ENCODE measurements at regions not wholly inside any gene's neighbourhood (a gene's known extent, or its start where the extent isn't known, plus 50 kb on each side); places are given as distances from the start of the nearest gene placed in this dataset.

DNA sequence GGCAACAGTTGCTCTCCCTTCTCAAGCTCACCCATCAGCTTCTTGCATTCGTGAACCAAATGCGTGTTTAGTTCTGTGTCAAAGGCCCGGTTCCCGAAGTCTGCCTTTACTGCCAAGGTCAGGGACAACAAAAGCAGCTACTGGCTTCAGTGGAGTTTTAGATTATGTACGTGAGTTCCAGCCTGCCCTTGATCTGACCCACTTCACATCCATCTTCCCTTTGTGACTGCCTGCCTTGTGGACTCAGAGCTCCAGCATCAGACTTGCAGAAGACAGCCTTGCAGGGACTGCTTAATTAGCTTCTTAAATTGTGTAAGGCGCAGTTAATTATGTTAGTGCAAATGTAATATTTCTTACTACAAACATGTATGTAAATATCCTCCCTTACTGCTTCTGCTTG is 774.7 kb upstream of the EDIL3 start (continued):
- TF ChIP-seq EP300 (IDR thresholded peaks at IDR 0.05; ENCODE audit: low read depth in 2 of 2, low read length in 2 of 2) (no peak), EP300 (CRISPR knock-in tag; IDR thresholded peaks at IDR 0.05; ENCODE audit: borderline replicate concordance) (no peak), SATB2 (CRISPR knock-in tag; IDR thresholded peaks at IDR 0.05) (no peak), ZFP36 (IDR thresholded peaks at IDR 0.05; ENCODE audit: borderline replicate concordance, low read depth, low read length, partially characterized antibody) (no peak), MBNL3 (CRISPR knock-in tag; conservative IDR thresholded peaks at IDR 0.05) (no peak)

DNA sequence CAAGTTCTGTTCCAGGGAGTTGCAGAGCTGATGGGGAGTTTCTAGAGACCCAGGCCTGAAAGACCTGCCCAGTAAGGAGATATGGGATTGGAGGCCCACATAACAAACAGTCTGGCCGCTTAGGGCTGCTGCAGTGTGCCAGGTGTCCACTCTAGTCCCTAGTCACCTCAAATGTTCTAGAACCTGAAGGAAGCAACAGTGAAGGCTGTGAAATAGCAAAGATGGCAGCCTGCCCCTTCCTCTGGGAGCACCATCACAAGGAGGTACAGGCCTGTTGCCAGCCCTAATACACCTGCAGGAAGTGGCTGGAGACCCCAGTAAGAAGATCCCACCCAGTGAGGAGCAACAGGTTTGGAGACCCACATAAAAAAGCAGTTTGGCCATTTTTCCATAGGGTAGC is 783.8 kb upstream of the EDIL3 start:
- H3K4me1 ChIP-seq (ENCODE audit: insufficient read depth, low read length), result no peaks in the 10 kb centered on the region
- FAIRE-seq (no peak), ATAC-seq (no peak), DNase-seq (ENCODE audit: low spot score) (no peak)
- intact Hi-C loops (cut with micrococcal nuclease; ENCODE audit: unreplicated experiment) (no loop called here), in situ Hi-C loops (cut with HindIII; ENCODE audit: extremely low pct_ligation_motif_present, low pct_unique_long_range_greater_than_20kb) (no loop called here)
- H3K4me2 ChIP-seq (ENCODE audit: low read depth, low read length), result no peak overlapping the region
- H2AFZ ChIP-seq (ENCODE audit: low read length), result no peak overlapping the region
- H3K9ac ChIP-seq (ENCODE audit: insufficient read depth, low read depth, low read length), result no peak overlapping the region
- H3K36me3 ChIP-seq (replicated peaks in 1 of 2; ENCODE audit: control insufficient read depth in 1 of 2, insufficient read depth in 2 of 2, low read length in 2 of 2), result no peaks in the 10 kb centered on the region
- no TSS peak for BruUV-seq (replicated peaks)
- H3K9me3 ChIP-seq (ENCODE audit: low read length), result peaks cover 9% of the 10 kb centered on the region; the same call in 1 of the 2 replicates
- no peaks in the 10 kb centered on the region for H3K79me2 ChIP-seq (ENCODE audit: insufficient read depth, low read length)
- ChIA-PET CTCF (ENCODE audit: low intra/inter-chr PET ratio, low total read pairs) (no interaction called here), POLR2A (no interaction called here)
- H4K20me1 ChIP-seq (ENCODE audit: insufficient read depth, low read length), result no peaks in the 10 kb centered on the region
- no CpG with 5 or more reads among the region's 1 CpG for WGBS (ENCODE audit: low lambda C conversion rate)
- no peaks in the 10 kb centered on the region for H3K27me3 ChIP-seq (ENCODE audit: control insufficient read depth in 1 of 2, insufficient read depth in 2 of 2, low read length in 2 of 2)
- no peak overlapping the region for H3K27ac ChIP-seq (ENCODE audit: extremely low read length, insufficient read depth, low read length)
- no peak overlapping the region for H3K4me3 ChIP-seq (replicated peaks in 1 of 3; ENCODE audit: insufficient read depth in 1 of 3, low read depth in 2 of 3, low read length in 3 of 3)
- TF ChIP-seq, protein P1, sequence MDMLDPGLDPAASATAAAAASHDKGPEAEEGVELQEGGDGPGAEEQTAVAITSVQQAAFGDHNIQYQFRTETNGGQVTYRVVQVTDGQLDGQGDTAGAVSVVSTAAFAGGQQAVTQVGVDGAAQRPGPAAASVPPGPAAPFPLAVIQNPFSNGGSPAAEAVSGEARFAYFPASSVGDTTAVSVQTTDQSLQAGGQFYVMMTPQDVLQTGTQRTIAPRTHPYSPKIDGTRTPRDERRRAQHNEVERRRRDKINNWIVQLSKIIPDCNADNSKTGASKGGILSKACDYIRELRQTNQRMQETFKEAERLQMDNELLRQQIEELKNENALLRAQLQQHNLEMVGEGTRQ (IDR thresholded peaks at IDR 0.05; ENCODE audit: low read depth, low read length), result no peak
- TF ChIP-seq, protein P1 (CRISPR knock-in tag; IDR thresholded peaks at IDR 0.05; ENCODE audit: borderline replicate concordance), result no peak
- TF ChIP-seq TARDBP (CRISPR knock-in tag; IDR thresholded peaks at IDR 0.05) (no peak), KLF12 (CRISPR knock-in tag; IDR thresholded peaks at IDR 0.05; ENCODE audit: borderline replicate concordance) (no peak), ZNF3 (CRISPR knock-in tag; IDR thresholded peaks at IDR 0.05) (no peak), SOX5 (CRISPR knock-in tag; IDR thresholded peaks at IDR 0.05; ENCODE audit: borderline replicate concordance) (no peak), ZNF484 (CRISPR knock-in tag; IDR thresholded peaks at IDR 0.05; ENCODE audit: borderline replicate concordance, low read depth) (no peak), PITX1 (CRISPR knock-in tag; IDR thresholded peaks at IDR 0.05) (no peak), PAF1 (CRISPR knock-in tag; IDR thresholded peaks at IDR 0.05) (no peak), PCBP1 (IDR thresholded peaks at IDR 0.05; ENCODE audit: borderline replicate concordance, low read depth, low read length) (no peak), ZNF709 (CRISPR knock-in tag; IDR thresholded peaks at IDR 0.05) (no peak), STAG1 (CRISPR knock-in tag; IDR thresholded peaks at IDR 0.05) (no peak), KDM2A (CRISPR knock-in tag; IDR thresholded peaks at IDR 0.05; ENCODE audit: borderline replicate concordance, low read depth) (no peak), ZFP36 (IDR thresholded peaks at IDR 0.05; ENCODE audit: borderline replicate concordance, low read depth, low read length, partially characterized antibody) (no peak), HMG20B (CRISPR knock-in tag; conservative IDR thresholded peaks at IDR 0.05) (no peak)
- TF ChIP-seq, protein P2, sequence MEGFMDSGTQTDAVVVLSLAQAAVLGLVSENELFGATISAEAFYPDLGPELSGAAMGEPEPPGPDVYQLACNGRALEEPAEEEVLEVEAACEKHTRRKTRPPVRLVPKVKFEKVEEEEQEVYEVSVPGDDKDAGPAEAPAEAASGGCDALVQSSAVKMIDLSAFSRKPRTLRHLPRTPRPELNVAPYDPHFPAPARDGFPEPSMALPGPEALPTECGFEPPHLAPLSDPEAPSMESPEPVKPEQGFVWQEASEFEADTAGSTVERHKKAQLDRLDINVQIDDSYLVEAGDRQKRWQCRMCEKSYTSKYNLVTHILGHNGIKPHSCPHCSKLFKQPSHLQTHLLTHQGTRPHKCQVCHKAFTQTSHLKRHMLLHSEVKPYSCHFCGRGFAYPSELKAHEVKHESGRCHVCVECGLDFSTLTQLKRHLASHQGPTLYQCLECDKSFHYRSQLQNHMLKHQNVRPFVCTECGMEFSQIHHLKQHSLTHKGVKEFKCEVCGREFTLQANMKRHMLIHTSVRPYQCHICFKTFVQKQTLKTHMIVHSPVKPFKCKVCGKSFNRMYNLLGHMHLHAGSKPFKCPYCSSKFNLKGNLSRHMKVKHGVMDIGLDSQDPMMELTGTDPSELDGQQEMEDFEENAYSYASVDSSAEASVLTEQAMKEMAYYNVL (CRISPR knock-in tag; IDR thresholded peaks at IDR 0.05; ENCODE audit: borderline replicate concordance), result no peak
- TF ChIP-seq, protein P3, sequence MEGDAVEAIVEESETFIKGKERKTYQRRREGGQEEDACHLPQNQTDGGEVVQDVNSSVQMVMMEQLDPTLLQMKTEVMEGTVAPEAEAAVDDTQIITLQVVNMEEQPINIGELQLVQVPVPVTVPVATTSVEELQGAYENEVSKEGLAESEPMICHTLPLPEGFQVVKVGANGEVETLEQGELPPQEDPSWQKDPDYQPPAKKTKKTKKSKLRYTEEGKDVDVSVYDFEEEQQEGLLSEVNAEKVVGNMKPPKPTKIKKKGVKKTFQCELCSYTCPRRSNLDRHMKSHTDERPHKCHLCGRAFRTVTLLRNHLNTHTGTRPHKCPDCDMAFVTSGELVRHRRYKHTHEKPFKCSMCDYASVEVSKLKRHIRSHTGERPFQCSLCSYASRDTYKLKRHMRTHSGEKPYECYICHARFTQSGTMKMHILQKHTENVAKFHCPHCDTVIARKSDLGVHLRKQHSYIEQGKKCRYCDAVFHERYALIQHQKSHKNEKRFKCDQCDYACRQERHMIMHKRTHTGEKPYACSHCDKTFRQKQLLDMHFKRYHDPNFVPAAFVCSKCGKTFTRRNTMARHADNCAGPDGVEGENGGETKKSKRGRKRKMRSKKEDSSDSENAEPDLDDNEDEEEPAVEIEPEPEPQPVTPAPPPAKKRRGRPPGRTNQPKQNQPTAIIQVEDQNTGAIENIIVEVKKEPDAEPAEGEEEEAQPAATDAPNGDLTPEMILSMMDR (CRISPR knock-in tag; IDR thresholded peaks at IDR 0.05), result no peak

All from HepG2 (cell line).